Stimulated activated CD4-positive, alpha-beta T cell treated with anti-CD3 and anti-CD28 coated beads, Interleukin-15, amount 100 ng/mL, for 24 hours (primary cell): ENCODE measurements at regions not wholly inside any gene's neighbourhood (a gene's known extent, or its start where the extent isn't known, plus 50 kb on each side); places are given as distances from the start of the nearest gene placed in this dataset.

ENCODE experiments used
- DNase-seq: peaks from one replicate; pipeline ENCODE4 v3.0.0-alpha.2; 2020

GRCh38 chr1:22267413-22268175, 124.7 kb upstream of the WNT4 start:
- no peak for DNase-seq

- no peak for DNase-seq
Observed at GRCh38 chr1:22268327-22268726, 125.4 kb upstream of the WNT4 start.

- DNase-seq, result no peak
Observed at GRCh38 chr1:22271847-22272801, 129.2 kb upstream of the WNT4 start.

GRCh38 chr1:22273686-22274681, 131.1 kb upstream of the WNT4 start:
- no peak for DNase-seq

GRCh38 chr1:22275167-22275566, 132.3 kb upstream of the WNT4 start:
- DNase-seq, result no peak

GRCh38 chr1:22275626-22276395, 132.9 kb upstream of the WNT4 start:
- peak; percentile 61 for DNase-seq

GRCh38 chr1:22276396-22276748, 133.5 kb upstream of the WNT4 start:
- no peak for DNase-seq

GRCh38 chr1:22277662-22278061, 134.8 kb upstream of the WNT4 start:
- no peak for DNase-seq

- DNase-seq, result no peak
Observed at GRCh38 chr1:22279735-22280134, 136.8 kb upstream of the WNT4 start.

- DNase-seq, result no peak
Observed at GRCh38 chr1:22280526-22280925, 137.6 kb upstream of the WNT4 start.

GRCh38 chr1:22281521-22282363, 138.8 kb upstream of the WNT4 start:
- no peak for DNase-seq

- DNase-seq, result no peak
Observed at GRCh38 chr1:22282364-22282995, 139.6 kb upstream of the WNT4 start.

GRCh38 chr1:22283596-22283995, 140.7 kb upstream of the WNT4 start:
- no peak for DNase-seq

- no peak for DNase-seq
Observed at GRCh38 chr1:22284236-22284635, 141.3 kb upstream of the WNT4 start.

GRCh38 chr1:22284906-22285548, 142.1 kb upstream of the WNT4 start:
- DNase-seq, result no peak

GRCh38 chr1:22285549-22286396, 142.9 kb upstream of the WNT4 start:
- DNase-seq, result no peak

- no peak for DNase-seq
Observed at GRCh38 chr1:22286491-22286890, 143.6 kb upstream of the WNT4 start.

GRCh38 chr1:22287273-22287672, 144.4 kb upstream of the WNT4 start:
- DNase-seq, result no peak

- DNase-seq, result no peak
Observed at GRCh38 chr1:22287946-22288520, 145.1 kb upstream of the WNT4 start.
